SK-N-SH (cell line): ENCODE measurements at regions not wholly inside any gene's neighbourhood (a gene's known extent, or its start where the extent isn't known, plus 50 kb on each side); places are given as distances from the start of the nearest gene placed in this dataset.

Experiments
- CTCF ChIA-PET: fragments of 300-600, 350-600 bp; formaldehyde crosslinking; extraction: SDS; loops from one replicate; lab custom pipeline; 2021; lab: Yijun Ruan, JAX
- POLR2A ChIA-PET: fragments of 350-600 bp; sonication (Branson Sonifier 250); formaldehyde crosslinking; extraction: SDS; loops from one replicate; lab custom pipeline; 2020; ENCODE audit warnings: antibody characterized with exemption, inconsistent platforms; lab: Yijun Ruan, JAX
- DNase-seq: peaks from one replicate; pipeline ENCODE4 v3.0.0; 2012
- H2AFZ ChIP-seq: fragments of 200-600 bp; sonication (generic); 2 replicates; pipeline ENCODE4 v1.8.1; 2016; ENCODE audit warnings: antibody characterized with exemption, mild to moderate bottlenecking, low read depth
- H3F3A ChIP-seq: fragments of 200-600 bp; sonication (generic); replicated peaks from 2 replicates; pipeline ENCODE3; 2016; ENCODE audit warnings: antibody characterized with exemption, mild to moderate bottlenecking; ENCODE audit not compliant: insufficient read depth
- H3K27ac ChIP-seq, 2 experiments: fragments of 200-500 bp in 1 of 2; fragments of 200-600 bp in 1 of 2; sonication (Bioruptor generic) in 1 of 2; sonication (generic), shearing (Covaris generic) in 1 of 2; 2 replicates each; pipeline versions ENCODE4 v1.5.1 to v1.6.1; 2014 to 2016; ENCODE audit warnings: low read depth in 2 of 2, inconsistent platforms in 1 of 2, low read length in 1 of 2, mild to moderate bottlenecking in 1 of 2, mixed read lengths in 1 of 2
- H3K27me3 ChIP-seq: fragments of 200-600 bp; sonication (generic), shearing (Covaris generic); 2 replicates; pipeline ENCODE4 v1.6.1; 2016; ENCODE audit warnings: mixed run types; ENCODE audit not compliant: insufficient read depth
- H3K36me3 ChIP-seq, 2 experiments: fragments of 200-500 bp in 1 of 2; fragments of 200-600 bp in 1 of 2; sonication (Bioruptor generic) in 1 of 2; sonication (generic) in 1 of 2; replicated peaks in 1 of 2; 2 replicates each; pipeline versions ENCODE3 to v1.5.1; 2014 to 2016; ENCODE audit warnings: low read length in 1 of 2, mild to moderate bottlenecking in 1 of 2; ENCODE audit not compliant: insufficient read depth in 2 of 2, control insufficient read depth in 1 of 2
- H3K4me1 ChIP-seq, 2 experiments: fragments of 200-500 bp in 1 of 2; fragments of 200-600 bp in 1 of 2; sonication (Bioruptor generic) in 1 of 2; sonication (generic), shearing (Covaris generic) in 1 of 2; 2 replicates each; pipeline versions ENCODE4 v1.5.1 to v1.6.1; 2014 to 2016; ENCODE audit warnings: low read depth in 1 of 2, low read length in 1 of 2, mixed run types in 1 of 2; ENCODE audit not compliant: insufficient read depth in 2 of 2, control insufficient read depth in 1 of 2
- H3K4me2 ChIP-seq: fragments of 200-600 bp; sonication (generic), shearing (Covaris generic); 2 replicates; pipeline ENCODE4 v1.6.1; 2017; ENCODE audit warnings: mixed run types
- H3K4me3 ChIP-seq, 2 experiments: fragments of 200-500 bp in 1 of 2; fragments of 200-600 bp in 1 of 2; sonication (Bioruptor generic) in 1 of 2; sonication (generic), shearing (Covaris generic) in 1 of 2; 2 replicates each; pipeline versions ENCODE4 v1.5.1 to v1.8.1; 2014 to 2016; ENCODE audit warnings: low read depth in 2 of 2, inconsistent platforms in 1 of 2, low read length in 1 of 2, mild to moderate bottlenecking in 1 of 2, mixed read lengths in 1 of 2, moderate library complexity in 1 of 2
- H3K79me2 ChIP-seq: fragments of 200-600 bp; sonication (generic); 2 replicates; pipeline ENCODE4 v1.8.1; 2017; ENCODE audit warnings: mild to moderate bottlenecking; ENCODE audit not compliant: insufficient read depth
- H3K9ac ChIP-seq: fragments of 200-600 bp; sonication (generic); 2 replicates; pipeline ENCODE4 v1.6.1; 2017; ENCODE audit warnings: mixed run types
- H3K9me2 ChIP-seq: fragments of 200-600 bp; sonication (generic); 2 replicates; pipeline ENCODE4 v1.6.1; 2017; ENCODE audit warnings: mixed run types
- H3K9me3 ChIP-seq: fragments of 200-600 bp; sonication (generic); 2 replicates; pipeline ENCODE4 v1.6.1; 2017; ENCODE audit warnings: mixed run types, mild to moderate bottlenecking, moderate library complexity
- H4K20me1 ChIP-seq: fragments of 200-600 bp; sonication (generic); 2 replicates; pipeline ENCODE4 v1.6.1; 2017; ENCODE audit warnings: mild to moderate bottlenecking, mixed run types; ENCODE audit not compliant: insufficient read depth
- GATA2 ChIP-seq: sonication (generic); formaldehyde crosslinking; IDR thresholded peaks from 2 replicates; pipeline ENCODE4 v1.5.0; 2020; ENCODE audit warnings: mild to moderate bottlenecking, missing genetic modification reagents
- MEF2A ChIP-seq: IDR thresholded peaks from 2 replicates; pipeline ENCODE4 v1.4.0; 2012; ENCODE audit warnings: low read depth, borderline replicate concordance
- NRF1 ChIP-seq: IDR thresholded peaks from 2 replicates; pipeline ENCODE4 v1.6.1; 2012; ENCODE audit warnings: low read depth, mild to moderate bottlenecking, low read length
- POLR2AphosphoS5 ChIP-seq: IDR thresholded peaks from 2 replicates; pipeline ENCODE4 v1.6.1; 2012; ENCODE audit warnings: low read depth, low read length
- RAD21 ChIP-seq: IDR thresholded peaks from 2 replicates; pipeline ENCODE4 v1.6.1; 2012; ENCODE audit warnings: mild to moderate bottlenecking, low read length
- RXRA ChIP-seq: IDR thresholded peaks from 2 replicates; pipeline ENCODE4 v1.4.0; 2012; ENCODE audit warnings: low read depth, mild to moderate bottlenecking, borderline replicate concordance
- SMC3 ChIP-seq: IDR thresholded peaks from 2 replicates; pipeline ENCODE4 v1.6.1; 2012; ENCODE audit warnings: low read depth, low read length, improper control_type of control experiment
- TAF1 ChIP-seq: IDR thresholded peaks from 2 replicates; pipeline ENCODE4 v1.6.1; 2012; ENCODE audit warnings: low read depth, mild to moderate bottlenecking, low read length, moderate library complexity, borderline replicate concordance
- YY1 ChIP-seq: IDR thresholded peaks from 2 replicates; pipeline ENCODE4 v1.4.0; 2012; ENCODE audit warnings: low read depth, mild to moderate bottlenecking
- WGBS: methylation state at CpG from one replicate; pipeline ENCODE4 v1.1.6; 2017; ENCODE audit warnings: low lambda C conversion rate; 5-methylcytosine and 5-hydroxymethylcytosine counted together
- TF ChIP-seq, protein P1 (sequence below): IDR thresholded peaks from 2 replicates; pipeline ENCODE4 v1.4.0; 2012; ENCODE audit warnings: low read depth, borderline replicate concordance
- TF ChIP-seq, protein P2 (sequence below): fragments of 150-350 bp; IDR thresholded peaks from 2 replicates; pipeline ENCODE4 v1.6.1; 2017; ENCODE audit warnings: antibody characterized with exemption, low read length, low read depth, borderline replicate concordance
- TF ChIP-seq, protein P3 (sequence below): IDR thresholded peaks from 2 replicates; pipeline ENCODE4 v1.4.0; 2012; ENCODE audit warnings: low read depth, borderline replicate concordance
- TF ChIP-seq, protein P4 (sequence below): fragments of 150-350 bp; IDR thresholded peaks from 2 replicates; pipeline ENCODE4 v1.6.1; 2016; ENCODE audit warnings: mild to moderate bottlenecking, low read depth, low read length

DNA sequence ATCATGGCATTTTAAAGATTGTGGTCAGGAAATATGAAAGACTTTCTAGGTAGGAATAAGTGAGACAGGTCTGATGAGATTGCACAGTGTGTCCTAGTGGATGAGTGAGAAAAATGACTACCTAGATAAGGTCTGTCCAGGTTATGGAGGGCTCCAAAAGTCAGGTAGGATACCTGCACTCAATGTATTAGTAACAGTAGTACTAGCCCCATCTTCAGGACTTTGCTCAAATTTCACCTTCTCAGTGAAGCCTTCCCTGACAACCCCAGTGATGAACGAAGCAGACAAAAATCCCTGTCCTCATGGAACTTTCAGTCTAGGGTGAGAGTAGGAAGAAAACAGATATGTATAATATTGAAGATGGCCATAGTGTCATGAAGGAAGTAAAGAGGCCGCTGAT is 85.7 kb downstream of the ZIC3 start:
- Histone ChIP-seq H3K9ac (no peak overlapping the region), H3K4me2 (no peak overlapping the region), H4K20me1 (no peaks in the 10 kb centered on the region), H3K9me3 (no peaks in the 10 kb centered on the region), H3K36me3 (no peaks in the 10 kb centered on the region), H3K4me1 (no peaks in the 10 kb centered on the region), H2AFZ (no peak overlapping the region), H3K4me3 (no peak overlapping the region), H3K27me3 (no peaks in the 10 kb centered on the region), H3K79me2 (no peaks in the 10 kb centered on the region), H3K9me2 (no peaks in the 10 kb centered on the region), H3F3A (no peaks in the 10 kb centered on the region), H3K27ac (no peak overlapping the region)
- DNase-seq: no peak
- 0% methylated on average over 2 of the region's 2 CpGs for WGBS
- CTCF ChIA-PET: no interaction called here
- TF ChIP-seq RXRA (no peak), POLR2AphosphoS5 (no peak), MEF2A (no peak), RAD21 (no peak)
- TF ChIP-seq, protein P1, sequence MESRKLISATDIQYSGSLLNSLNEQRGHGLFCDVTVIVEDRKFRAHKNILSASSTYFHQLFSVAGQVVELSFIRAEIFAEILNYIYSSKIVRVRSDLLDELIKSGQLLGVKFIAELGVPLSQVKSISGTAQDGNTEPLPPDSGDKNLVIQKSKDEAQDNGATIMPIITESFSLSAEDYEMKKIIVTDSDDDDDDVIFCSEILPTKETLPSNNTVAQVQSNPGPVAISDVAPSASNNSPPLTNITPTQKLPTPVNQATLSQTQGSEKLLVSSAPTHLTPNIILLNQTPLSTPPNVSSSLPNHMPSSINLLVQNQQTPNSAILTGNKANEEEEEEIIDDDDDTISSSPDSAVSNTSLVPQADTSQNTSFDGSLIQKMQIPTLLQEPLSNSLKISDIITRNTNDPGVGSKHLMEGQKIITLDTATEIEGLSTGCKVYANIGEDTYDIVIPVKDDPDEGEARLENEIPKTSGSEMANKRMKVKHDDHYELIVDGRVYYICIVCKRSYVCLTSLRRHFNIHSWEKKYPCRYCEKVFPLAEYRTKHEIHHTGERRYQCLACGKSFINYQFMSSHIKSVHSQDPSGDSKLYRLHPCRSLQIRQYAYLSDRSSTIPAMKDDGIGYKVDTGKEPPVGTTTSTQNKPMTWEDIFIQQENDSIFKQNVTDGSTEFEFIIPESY: no peak
- TF ChIP-seq, protein P2, sequence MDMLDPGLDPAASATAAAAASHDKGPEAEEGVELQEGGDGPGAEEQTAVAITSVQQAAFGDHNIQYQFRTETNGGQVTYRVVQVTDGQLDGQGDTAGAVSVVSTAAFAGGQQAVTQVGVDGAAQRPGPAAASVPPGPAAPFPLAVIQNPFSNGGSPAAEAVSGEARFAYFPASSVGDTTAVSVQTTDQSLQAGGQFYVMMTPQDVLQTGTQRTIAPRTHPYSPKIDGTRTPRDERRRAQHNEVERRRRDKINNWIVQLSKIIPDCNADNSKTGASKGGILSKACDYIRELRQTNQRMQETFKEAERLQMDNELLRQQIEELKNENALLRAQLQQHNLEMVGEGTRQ: no peak
- TF ChIP-seq, protein P3, sequence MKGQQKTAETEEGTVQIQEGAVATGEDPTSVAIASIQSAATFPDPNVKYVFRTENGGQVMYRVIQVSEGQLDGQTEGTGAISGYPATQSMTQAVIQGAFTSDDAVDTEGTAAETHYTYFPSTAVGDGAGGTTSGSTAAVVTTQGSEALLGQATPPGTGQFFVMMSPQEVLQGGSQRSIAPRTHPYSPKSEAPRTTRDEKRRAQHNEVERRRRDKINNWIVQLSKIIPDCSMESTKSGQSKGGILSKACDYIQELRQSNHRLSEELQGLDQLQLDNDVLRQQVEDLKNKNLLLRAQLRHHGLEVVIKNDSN: no peak
- POLR2A ChIA-PET: no interaction called here

DNA sequence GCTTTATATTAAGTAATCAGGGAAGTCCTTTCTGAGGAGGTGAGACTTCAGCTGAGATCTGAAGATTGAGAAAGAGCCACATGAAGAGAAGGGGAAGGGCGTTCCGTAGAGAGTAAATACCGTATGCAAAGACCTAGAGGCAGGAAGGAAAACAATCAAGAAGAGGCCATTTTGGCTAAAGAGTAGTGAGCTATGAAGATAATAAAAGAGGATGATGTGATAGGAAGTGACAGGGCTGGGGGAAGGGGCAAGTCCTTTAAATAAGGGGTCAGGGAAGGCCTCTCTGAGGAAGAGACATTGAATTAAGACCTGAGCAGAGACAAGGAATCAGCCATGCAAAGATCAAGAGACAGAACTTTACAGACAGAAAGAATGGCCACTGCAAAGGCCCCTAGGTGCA is 86.2 kb downstream of the ZIC3 start:
- Histone ChIP-seq H4K20me1 (no peaks in the 10 kb centered on the region), H3K4me2 (no peak overlapping the region), H3K9me2 (no peaks in the 10 kb centered on the region), H3K9ac (no peak overlapping the region), H3K79me2 (no peaks in the 10 kb centered on the region), H3K36me3 (no peaks in the 10 kb centered on the region), H3K9me3 (no peaks in the 10 kb centered on the region), H3F3A (no peaks in the 10 kb centered on the region), H3K4me3 (no peak overlapping the region), H2AFZ (no peak overlapping the region), H3K4me1 (no peaks in the 10 kb centered on the region), H3K27me3 (no peaks in the 10 kb centered on the region), H3K27ac (no peak overlapping the region)
- TF ChIP-seq NRF1: no peak
- TF ChIP-seq SMC3: no peak
- no peak for TF ChIP-seq RAD21
- TF ChIP-seq POLR2AphosphoS5: no peak
- no peak for TF ChIP-seq TAF1
- TF ChIP-seq, protein P2: no peak
- TF ChIP-seq GATA2 (CRISPR knock-in tag): no peak
- TF ChIP-seq, protein P3: no peak
- TF ChIP-seq YY1: no peak
- TF ChIP-seq, protein P4, sequence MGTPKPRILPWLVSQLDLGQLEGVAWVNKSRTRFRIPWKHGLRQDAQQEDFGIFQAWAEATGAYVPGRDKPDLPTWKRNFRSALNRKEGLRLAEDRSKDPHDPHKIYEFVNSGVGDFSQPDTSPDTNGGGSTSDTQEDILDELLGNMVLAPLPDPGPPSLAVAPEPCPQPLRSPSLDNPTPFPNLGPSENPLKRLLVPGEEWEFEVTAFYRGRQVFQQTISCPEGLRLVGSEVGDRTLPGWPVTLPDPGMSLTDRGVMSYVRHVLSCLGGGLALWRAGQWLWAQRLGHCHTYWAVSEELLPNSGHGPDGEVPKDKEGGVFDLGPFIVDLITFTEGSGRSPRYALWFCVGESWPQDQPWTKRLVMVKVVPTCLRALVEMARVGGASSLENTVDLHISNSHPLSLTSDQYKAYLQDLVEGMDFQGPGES: no peak
- WGBS: 19% methylated on average over 3 of the region's 3 CpGs
- ChIA-PET CTCF (no interaction called here), POLR2A (no interaction called here)
- no peak for DNase-seq
